ENCODE measurements at regions not wholly inside any gene's neighbourhood (a gene's known extent, or its start where the extent isn't known, plus 50 kb on each side); places are given as distances from the start of the nearest gene placed in this dataset.

GRCh38 chr7:152513861-152514770 lies 78.3 kb upstream of the KMT2C start:
- TF ChIP-seq EZH2 (optimal IDR thresholded peaks at IDR 0.05; ENCODE audit: low read depth, low read length) (no peak), CTCF (IDR thresholded peaks at IDR 0.05; ENCODE audit: low read length) (no peak)

Measured in MM.1S (cell line).